SK-N-SH (cell line): ENCODE measurements at regions not wholly inside any gene's neighbourhood (a gene's known extent, or its start where the extent isn't known, plus 50 kb on each side); places are given as distances from the start of the nearest gene placed in this dataset.
"Not testable (repeated sequence)": the region's sequence is repeated elsewhere in the genome, so short reads cannot be mapped to it uniquely, and the experiment has no call there.

Source experiments
- CTCF ChIA-PET: fragments of 300-600, 350-600 bp; formaldehyde crosslinking; extraction: SDS; loops from one replicate; lab custom pipeline; 2021; lab: Yijun Ruan, JAX
- POLR2A ChIA-PET: fragments of 350-600 bp; sonication (Branson Sonifier 250); formaldehyde crosslinking; extraction: SDS; loops from one replicate; lab custom pipeline; 2020; ENCODE audit warnings: antibody characterized with exemption, inconsistent platforms; lab: Yijun Ruan, JAX
- DNase-seq: peaks from one replicate; pipeline ENCODE4 v3.0.0; 2012
- H2AFZ ChIP-seq: fragments of 200-600 bp; sonication (generic); 2 replicates; pipeline ENCODE4 v1.8.1; 2016; ENCODE audit warnings: antibody characterized with exemption, mild to moderate bottlenecking, low read depth
- H3F3A ChIP-seq: fragments of 200-600 bp; sonication (generic); replicated peaks from 2 replicates; pipeline ENCODE3; 2016; ENCODE audit warnings: antibody characterized with exemption, mild to moderate bottlenecking; ENCODE audit not compliant: insufficient read depth
- H3K27ac ChIP-seq, 2 experiments: fragments of 200-500 bp in 1 of 2; fragments of 200-600 bp in 1 of 2; sonication (Bioruptor generic) in 1 of 2; sonication (generic), shearing (Covaris generic) in 1 of 2; 2 replicates each; pipeline versions ENCODE4 v1.5.1 to v1.6.1; 2014 to 2016; ENCODE audit warnings: low read depth in 2 of 2, inconsistent platforms in 1 of 2, low read length in 1 of 2, mild to moderate bottlenecking in 1 of 2, mixed read lengths in 1 of 2
- H3K27me3 ChIP-seq: fragments of 200-600 bp; sonication (generic), shearing (Covaris generic); 2 replicates; pipeline ENCODE4 v1.6.1; 2016; ENCODE audit warnings: mixed run types; ENCODE audit not compliant: insufficient read depth
- H3K36me3 ChIP-seq, 2 experiments: fragments of 200-500 bp in 1 of 2; fragments of 200-600 bp in 1 of 2; sonication (Bioruptor generic) in 1 of 2; sonication (generic) in 1 of 2; replicated peaks in 1 of 2; 2 replicates each; pipeline versions ENCODE3 to v1.5.1; 2014 to 2016; ENCODE audit warnings: low read length in 1 of 2, mild to moderate bottlenecking in 1 of 2; ENCODE audit not compliant: insufficient read depth in 2 of 2, control insufficient read depth in 1 of 2
- H3K4me1 ChIP-seq, 2 experiments: fragments of 200-500 bp in 1 of 2; fragments of 200-600 bp in 1 of 2; sonication (Bioruptor generic) in 1 of 2; sonication (generic), shearing (Covaris generic) in 1 of 2; 2 replicates each; pipeline versions ENCODE4 v1.5.1 to v1.6.1; 2014 to 2016; ENCODE audit warnings: low read depth in 1 of 2, low read length in 1 of 2, mixed run types in 1 of 2; ENCODE audit not compliant: insufficient read depth in 2 of 2, control insufficient read depth in 1 of 2
- H3K4me2 ChIP-seq: fragments of 200-600 bp; sonication (generic), shearing (Covaris generic); 2 replicates; pipeline ENCODE4 v1.6.1; 2017; ENCODE audit warnings: mixed run types
- H3K4me3 ChIP-seq, 2 experiments: fragments of 200-500 bp in 1 of 2; fragments of 200-600 bp in 1 of 2; sonication (Bioruptor generic) in 1 of 2; sonication (generic), shearing (Covaris generic) in 1 of 2; 2 replicates each; pipeline versions ENCODE4 v1.5.1 to v1.8.1; 2014 to 2016; ENCODE audit warnings: low read depth in 2 of 2, inconsistent platforms in 1 of 2, low read length in 1 of 2, mild to moderate bottlenecking in 1 of 2, mixed read lengths in 1 of 2, moderate library complexity in 1 of 2
- H3K79me2 ChIP-seq: fragments of 200-600 bp; sonication (generic); 2 replicates; pipeline ENCODE4 v1.8.1; 2017; ENCODE audit warnings: mild to moderate bottlenecking; ENCODE audit not compliant: insufficient read depth
- H3K9ac ChIP-seq: fragments of 200-600 bp; sonication (generic); 2 replicates; pipeline ENCODE4 v1.6.1; 2017; ENCODE audit warnings: mixed run types
- H3K9me2 ChIP-seq: fragments of 200-600 bp; sonication (generic); 2 replicates; pipeline ENCODE4 v1.6.1; 2017; ENCODE audit warnings: mixed run types
- H3K9me3 ChIP-seq: fragments of 200-600 bp; sonication (generic); 2 replicates; pipeline ENCODE4 v1.6.1; 2017; ENCODE audit warnings: mixed run types, mild to moderate bottlenecking, moderate library complexity
- H4K20me1 ChIP-seq: fragments of 200-600 bp; sonication (generic); 2 replicates; pipeline ENCODE4 v1.6.1; 2017; ENCODE audit warnings: mild to moderate bottlenecking, mixed run types; ENCODE audit not compliant: insufficient read depth
- ELF1 ChIP-seq: IDR thresholded peaks from 2 replicates; pipeline ENCODE4 v1.4.0; 2012
- FOSL2 ChIP-seq: IDR thresholded peaks from 2 replicates; pipeline ENCODE4 v1.4.0; 2012; ENCODE audit warnings: low read depth, mild to moderate bottlenecking, moderate library complexity, borderline replicate concordance
- FOXJ3 ChIP-seq: sonication (generic); formaldehyde crosslinking; IDR thresholded peaks from 2 replicates; pipeline ENCODE4 v1.5.1; 2020; ENCODE audit warnings: mild to moderate bottlenecking, missing genetic modification reagents
- GABPA ChIP-seq: IDR thresholded peaks from 2 replicates; pipeline ENCODE4 v1.4.0; 2012; ENCODE audit warnings: low read depth, mild to moderate bottlenecking
- JUND ChIP-seq: IDR thresholded peaks from 2 replicates; pipeline ENCODE4 v1.4.0; 2012
- NRF1 ChIP-seq: IDR thresholded peaks from 2 replicates; pipeline ENCODE4 v1.6.1; 2012; ENCODE audit warnings: low read depth, mild to moderate bottlenecking, low read length
- POLR2AphosphoS5 ChIP-seq: IDR thresholded peaks from 2 replicates; pipeline ENCODE4 v1.6.1; 2012; ENCODE audit warnings: low read depth, low read length
- SIN3A ChIP-seq: IDR thresholded peaks from 2 replicates; pipeline ENCODE4 v1.6.1; 2012; ENCODE audit warnings: low read depth, mild to moderate bottlenecking, low read length, moderate library complexity, borderline replicate concordance
- TAF1 ChIP-seq: IDR thresholded peaks from 2 replicates; pipeline ENCODE4 v1.6.1; 2012; ENCODE audit warnings: low read depth, mild to moderate bottlenecking, low read length, moderate library complexity, borderline replicate concordance
- TCF12 ChIP-seq: IDR thresholded peaks from 2 replicates; pipeline ENCODE4 v1.4.0; 2012
- YY1 ChIP-seq: IDR thresholded peaks from 2 replicates; pipeline ENCODE4 v1.4.0; 2012; ENCODE audit warnings: low read depth, mild to moderate bottlenecking
- WGBS: methylation state at CpG from one replicate; pipeline ENCODE4 v1.1.6; 2017; ENCODE audit warnings: low lambda C conversion rate; 5-methylcytosine and 5-hydroxymethylcytosine counted together
- TF ChIP-seq, protein P1 (sequence below): fragments of 150-350 bp; IDR thresholded peaks from 2 replicates; pipeline ENCODE4 v1.6.1; 2016; ENCODE audit warnings: mild to moderate bottlenecking, low read depth, low read length

DNA sequence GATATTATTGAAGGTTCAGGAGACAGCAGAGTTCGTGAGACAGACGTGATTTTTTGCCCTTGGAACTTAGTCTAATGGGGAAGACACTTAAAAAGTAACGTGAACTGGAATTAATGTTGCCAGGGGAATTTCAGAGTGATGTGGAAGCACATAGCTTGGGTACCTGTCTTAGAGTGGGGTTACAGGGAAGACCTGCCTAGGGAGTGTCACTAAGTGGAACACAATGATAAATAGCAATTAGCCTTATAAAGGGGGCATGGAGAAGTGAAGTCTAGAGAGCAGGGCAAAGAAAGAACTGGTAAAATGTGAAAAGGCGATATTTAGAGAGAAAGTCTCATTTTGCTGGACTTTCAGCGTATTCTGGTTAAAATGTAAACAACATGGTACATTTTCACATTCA lies 306.0 kb upstream of the TCF4 start:
- Histone ChIP-seq H4K20me1 (no peaks in the 10 kb centered on the region), H3K4me1 (no peaks in the 10 kb centered on the region; a peak in 1 of 4 replicates), H3K79me2 (no peaks in the 10 kb centered on the region), H3K36me3 (no peaks in the 10 kb centered on the region), H3K9ac (no peak overlapping the region), H2AFZ (no peak overlapping the region), H3K9me2 (no peaks in the 10 kb centered on the region), H3K4me2 (no peak overlapping the region), H3K4me3 (no peak overlapping the region), H3K27ac (no peak overlapping the region), H3F3A (no peaks in the 10 kb centered on the region), H3K27me3 (no peaks in the 10 kb centered on the region), H3K9me3 (no peaks in the 10 kb centered on the region)
- CTCF ChIA-PET: interaction anchor here (1.0 to 1.1 kb wide), 2 partner anchors 9 kb away, joined by 3 to 4 read pairs; no protein-coding TSS in a partner anchor
- TF ChIP-seq FOSL2 (no peak), GABPA (no peak), SIN3A (no peak), POLR2AphosphoS5 (no peak), ELF1 (no peak), TAF1 (no peak), JUND (no peak)
- TF ChIP-seq, protein P1, sequence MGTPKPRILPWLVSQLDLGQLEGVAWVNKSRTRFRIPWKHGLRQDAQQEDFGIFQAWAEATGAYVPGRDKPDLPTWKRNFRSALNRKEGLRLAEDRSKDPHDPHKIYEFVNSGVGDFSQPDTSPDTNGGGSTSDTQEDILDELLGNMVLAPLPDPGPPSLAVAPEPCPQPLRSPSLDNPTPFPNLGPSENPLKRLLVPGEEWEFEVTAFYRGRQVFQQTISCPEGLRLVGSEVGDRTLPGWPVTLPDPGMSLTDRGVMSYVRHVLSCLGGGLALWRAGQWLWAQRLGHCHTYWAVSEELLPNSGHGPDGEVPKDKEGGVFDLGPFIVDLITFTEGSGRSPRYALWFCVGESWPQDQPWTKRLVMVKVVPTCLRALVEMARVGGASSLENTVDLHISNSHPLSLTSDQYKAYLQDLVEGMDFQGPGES: no peak
- 85% methylated on average over 5 of the region's 5 CpGs for WGBS
- POLR2A ChIA-PET: no interaction called here
- no peak for DNase-seq

DNA sequence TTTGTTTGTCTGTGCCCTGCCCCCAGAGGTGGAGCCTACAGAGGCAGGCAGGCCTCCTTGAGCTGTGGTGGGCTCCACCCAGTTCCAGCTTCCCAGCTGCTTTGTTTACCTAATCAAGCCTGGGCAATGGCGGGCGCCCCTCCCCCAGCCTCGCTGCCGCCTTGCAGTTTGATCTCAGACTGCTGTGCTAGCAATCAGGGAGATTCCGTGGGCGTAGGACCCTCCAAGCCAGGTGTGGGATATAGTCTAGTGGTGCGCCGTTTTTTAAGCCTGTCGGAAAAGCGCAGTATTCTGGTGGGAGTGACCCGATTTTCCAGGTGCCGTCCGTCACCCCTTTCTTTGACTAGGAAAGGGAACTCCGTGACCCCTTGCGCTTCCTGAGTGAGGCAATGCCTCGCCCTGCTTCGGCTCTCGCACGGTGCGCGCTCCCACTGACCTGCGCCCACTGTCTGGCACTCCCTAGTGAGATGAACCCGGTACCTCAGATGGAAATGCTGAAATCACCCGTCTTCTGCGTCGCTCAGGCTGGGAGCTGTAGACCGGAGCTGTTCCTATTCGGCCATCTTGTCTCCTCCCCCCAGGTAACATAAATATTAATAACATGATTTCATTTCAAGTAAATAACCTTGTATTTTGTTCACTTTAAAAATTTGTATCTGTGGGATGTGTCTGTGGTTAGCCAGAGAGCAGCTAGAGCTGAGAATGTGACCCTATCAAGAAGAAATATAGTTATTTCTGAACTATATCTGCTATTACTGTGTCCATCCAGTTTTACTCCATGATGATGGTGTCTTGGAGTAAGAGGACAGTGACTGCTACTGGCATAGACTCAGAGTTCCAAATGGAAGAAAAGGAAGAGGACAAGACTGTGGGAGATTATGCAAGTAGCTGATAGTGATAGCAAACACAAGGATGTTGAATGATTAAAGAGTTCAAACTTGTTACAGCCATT lies 305.1 kb upstream of the TCF4 start:
- CTCF ChIA-PET: interaction anchor here (1.1 kb wide), 1 partner anchor 8 kb away, joined by 4 read pairs; no protein-coding TSS in a partner anchor

DNA sequence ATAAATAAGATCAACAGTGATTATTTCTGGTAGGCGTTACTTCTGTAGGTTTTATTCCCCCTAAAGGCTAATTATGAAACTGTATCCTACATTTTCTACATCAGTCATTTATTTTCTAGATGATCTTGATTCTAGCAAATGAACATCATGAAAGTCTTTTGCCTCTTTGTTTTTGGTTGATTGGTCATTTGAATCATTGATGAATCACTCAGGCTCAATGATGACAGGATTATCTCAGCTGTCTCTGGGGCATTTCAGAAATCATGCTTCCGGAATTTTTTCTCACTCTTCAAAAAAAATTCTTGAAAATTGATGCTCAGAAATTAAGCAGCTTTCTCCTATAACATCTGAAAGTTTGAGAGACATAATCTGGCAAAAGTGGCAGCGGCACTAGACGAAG lies 298.9 kb upstream of the TCF4 start:
- CTCF ChIA-PET: no interaction called here
- H3K27me3 ChIP-seq: no peaks in the 10 kb centered on the region
- H3K4me3 ChIP-seq: no peak overlapping the region
- POLR2A ChIA-PET: no interaction called here
- no peak for DNase-seq
- no peaks in the 10 kb centered on the region for H3K36me3 ChIP-seq
- no peaks in the 10 kb centered on the region for H4K20me1 ChIP-seq
- TF ChIP-seq NRF1 (no peak), FOXJ3 (CRISPR knock-in tag) (no peak), YY1 (no peak), TCF12 (no peak)
- no peaks in the 10 kb centered on the region for H3K9me2 ChIP-seq
- 89% methylated on average over 4 of the region's 4 CpGs for WGBS
- no peaks in the 10 kb centered on the region for H3F3A ChIP-seq
- H3K79me2 ChIP-seq: no peaks in the 10 kb centered on the region
- no peak overlapping the region for H3K27ac ChIP-seq
- H3K4me2 ChIP-seq: no peak overlapping the region
- H3K9me3 ChIP-seq: no peaks in the 10 kb centered on the region; the same call in 1 of the 2 replicates
- H3K4me1 ChIP-seq: no peaks in the 10 kb centered on the region
- H3K9ac ChIP-seq: no peak overlapping the region
- H2AFZ ChIP-seq: no peak overlapping the region

More for the DNA sequence above, 305.1 kb upstream of the TCF4 start:
- H3K36me3 ChIP-seq, H3K4me3 ChIP-seq, H3K27ac ChIP-seq, H3K4me2 ChIP-seq, H3K27me3 ChIP-seq, H3K4me1 ChIP-seq, H3F3A ChIP-seq, H3K79me2 ChIP-seq, H2AFZ ChIP-seq, DNase-seq, H3K9me2 ChIP-seq, H3K9ac ChIP-seq, H4K20me1 ChIP-seq, POLR2A ChIA-PET, H3K9me3 ChIP-seq: not testable (repeated sequence)
- 92% methylated on average over 24 of the region's 28 CpGs for WGBS
